ENCODE measurements at regions not wholly inside any gene's neighbourhood (a gene's known extent, or its start where the extent isn't known, plus 50 kb on each side); places are given as distances from the start of the nearest gene placed in this dataset.

DNA sequence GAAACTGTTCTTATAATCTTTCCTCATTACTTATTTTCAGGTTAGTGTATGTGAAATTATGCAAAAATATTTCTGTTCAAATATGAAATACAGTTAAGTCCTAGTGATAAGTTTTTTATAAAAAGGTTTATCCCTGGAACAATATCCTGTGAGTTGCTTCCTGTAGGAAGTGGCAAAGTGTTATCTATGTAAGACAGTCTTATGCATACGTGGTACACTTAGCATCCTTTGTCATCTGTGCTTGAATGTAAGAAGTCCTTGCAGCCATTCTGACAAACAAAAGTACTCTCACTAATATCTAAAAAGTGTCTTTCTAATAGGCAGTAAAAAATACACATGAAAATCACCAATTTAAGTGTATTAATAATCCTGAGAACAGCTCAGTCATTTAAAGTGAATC lies 372.5 kb upstream of the BCHE start:
- intact Hi-C loops (cut with micrococcal nuclease) = no loop called here
- no peak overlapping the region for H3K27ac ChIP-seq (ENCODE audit: extremely low read depth, low read depth, low read length)
- WGBS (ENCODE audit: insufficient coverage, low coverage, missing lambda C conversion rate) = 0% methylated on average over 1 of the region's 1 CpG
- no peaks in the 10 kb centered on the region for H3K36me3 ChIP-seq (ENCODE audit: control insufficient read depth, insufficient read depth, low read length)
- H3K79me2 ChIP-seq (ENCODE audit: control insufficient read depth, insufficient read depth, low read length) = no peaks in the 10 kb centered on the region
- H3K9me1 ChIP-seq (ENCODE audit: control insufficient read depth, insufficient read depth, low read length) = no peaks in the 10 kb centered on the region
- H3K4me3 ChIP-seq = no peak overlapping the region
- no peaks in the 10 kb centered on the region for H3K4me1 ChIP-seq (replicated peaks in 1 of 2; ENCODE audit: control insufficient read depth in 2 of 2, insufficient read depth in 2 of 2, low read length in 2 of 2)
- BruUV-seq (replicated peaks) = no TSS peak
- POLR2A ChIA-PET = no interaction called here
- H4K20me1 ChIP-seq (replicated peaks; ENCODE audit: control insufficient read depth, insufficient read depth, low read length) = no peaks in the 10 kb centered on the region
- H2AFZ ChIP-seq (ENCODE audit: low read depth, low read length) = no peak overlapping the region
- CTCF ChIA-PET (ENCODE audit: low intra/inter-chr PET ratio) = no interaction called here
- H3K4me2 ChIP-seq (ENCODE audit: insufficient read depth, low read length) = no peak overlapping the region
- ATAC-seq = no peak
- no peak for FAIRE-seq
- no peak for DNase-seq (ENCODE audit: extremely low read depth in 1 of 4, low spot score in 3 of 4)
- no peak overlapping the region for H3K9ac ChIP-seq (ENCODE audit: insufficient read depth in 1 of 2, low read depth in 2 of 2, low read length in 2 of 2)
- H3K9me3 ChIP-seq (replicated peaks; ENCODE audit: control insufficient read depth, insufficient read depth, low read depth, low read length) = 0 out of 2 replicates have a peak, but pooled peaks cover 3% of the 10 kb centered on the region
- no peaks in the 10 kb centered on the region for H3K27me3 ChIP-seq (ENCODE audit: control insufficient read depth in 2 of 2, insufficient read depth in 2 of 2, low read length in 2 of 2)
- in situ Hi-C loops (cut with MboI) = no loop called here
- TF ChIP-seq, protein P1, sequence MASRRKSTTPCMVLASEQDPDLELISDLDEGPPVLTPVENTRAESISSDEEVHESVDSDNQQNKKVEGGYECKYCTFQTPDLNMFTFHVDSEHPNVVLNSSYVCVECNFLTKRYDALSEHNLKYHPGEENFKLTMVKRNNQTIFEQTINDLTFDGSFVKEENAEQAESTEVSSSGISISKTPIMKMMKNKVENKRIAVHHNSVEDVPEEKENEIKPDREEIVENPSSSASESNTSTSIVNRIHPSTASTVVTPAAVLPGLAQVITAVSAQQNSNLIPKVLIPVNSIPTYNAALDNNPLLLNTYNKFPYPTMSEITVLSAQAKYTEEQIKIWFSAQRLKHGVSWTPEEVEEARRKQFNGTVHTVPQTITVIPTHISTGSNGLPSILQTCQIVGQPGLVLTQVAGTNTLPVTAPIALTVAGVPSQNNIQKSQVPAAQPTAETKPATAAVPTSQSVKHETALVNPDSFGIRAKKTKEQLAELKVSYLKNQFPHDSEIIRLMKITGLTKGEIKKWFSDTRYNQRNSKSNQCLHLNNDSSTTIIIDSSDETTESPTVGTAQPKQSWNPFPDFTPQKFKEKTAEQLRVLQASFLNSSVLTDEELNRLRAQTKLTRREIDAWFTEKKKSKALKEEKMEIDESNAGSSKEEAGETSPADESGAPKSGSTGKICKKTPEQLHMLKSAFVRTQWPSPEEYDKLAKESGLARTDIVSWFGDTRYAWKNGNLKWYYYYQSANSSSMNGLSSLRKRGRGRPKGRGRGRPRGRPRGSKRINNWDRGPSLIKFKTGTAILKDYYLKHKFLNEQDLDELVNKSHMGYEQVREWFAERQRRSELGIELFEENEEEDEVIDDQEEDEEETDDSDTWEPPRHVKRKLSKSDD (conservative IDR thresholded peaks at IDR 0.05; ENCODE audit: low read length) = no peak
- TF ChIP-seq ZBTB8A (IDR thresholded peaks at IDR 0.05; ENCODE audit: partially characterized antibody) (no peak), ZNF511 (CRISPR knock-in tag; IDR thresholded peaks at IDR 0.05) (no peak), GABPA (tag; conservative IDR thresholded peaks at IDR 0.05; ENCODE audit: low read depth) (no peak), SNAPC5 (CRISPR knock-in tag; IDR thresholded peaks at IDR 0.05) (no peak), TCF7 (IDR thresholded peaks at IDR 0.05; ENCODE audit: borderline replicate concordance) (no peak), MCM5 (IDR thresholded peaks at IDR 0.05; ENCODE audit: low read depth) (no peak), ZNF436 (CRISPR knock-in tag; IDR thresholded peaks at IDR 0.05) (no peak), TFAM (CRISPR knock-in tag; conservative IDR thresholded peaks at IDR 0.05) (no peak), SRSF1 (IDR thresholded peaks at IDR 0.05; ENCODE audit: low read depth, low read length) (no peak), FOXA1 (IDR thresholded peaks at IDR 0.05; ENCODE audit: borderline replicate concordance) (no peak), MEIS2 (IDR thresholded peaks at IDR 0.05; ENCODE audit: partially characterized antibody) (no peak), SAFB2 (IDR thresholded peaks at IDR 0.05; ENCODE audit: borderline replicate concordance, low read depth, low read length, severe bottlenecking) (no peak), ZNF134 (CRISPR knock-in tag; conservative IDR thresholded peaks at IDR 0.05) (no peak), ZNF778 (CRISPR knock-in tag; IDR thresholded peaks at IDR 0.05) (no peak), ZNF263 (CRISPR knock-in tag; IDR thresholded peaks at IDR 0.05; ENCODE audit: borderline replicate concordance) (no peak), ZNF41 (CRISPR knock-in tag; conservative IDR thresholded peaks at IDR 0.05) (no peak), KAT8 (IDR thresholded peaks at IDR 0.05; ENCODE audit: low read depth) (no peak)
- TF ChIP-seq, protein P2, sequence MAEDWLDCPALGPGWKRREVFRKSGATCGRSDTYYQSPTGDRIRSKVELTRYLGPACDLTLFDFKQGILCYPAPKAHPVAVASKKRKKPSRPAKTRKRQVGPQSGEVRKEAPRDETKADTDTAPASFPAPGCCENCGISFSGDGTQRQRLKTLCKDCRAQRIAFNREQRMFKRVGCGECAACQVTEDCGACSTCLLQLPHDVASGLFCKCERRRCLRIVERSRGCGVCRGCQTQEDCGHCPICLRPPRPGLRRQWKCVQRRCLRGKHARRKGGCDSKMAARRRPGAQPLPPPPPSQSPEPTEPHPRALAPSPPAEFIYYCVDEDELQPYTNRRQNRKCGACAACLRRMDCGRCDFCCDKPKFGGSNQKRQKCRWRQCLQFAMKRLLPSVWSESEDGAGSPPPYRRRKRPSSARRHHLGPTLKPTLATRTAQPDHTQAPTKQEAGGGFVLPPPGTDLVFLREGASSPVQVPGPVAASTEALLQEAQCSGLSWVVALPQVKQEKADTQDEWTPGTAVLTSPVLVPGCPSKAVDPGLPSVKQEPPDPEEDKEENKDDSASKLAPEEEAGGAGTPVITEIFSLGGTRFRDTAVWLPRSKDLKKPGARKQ (CRISPR knock-in tag; IDR thresholded peaks at IDR 0.05) = no peak
- TF ChIP-seq, protein P3, sequence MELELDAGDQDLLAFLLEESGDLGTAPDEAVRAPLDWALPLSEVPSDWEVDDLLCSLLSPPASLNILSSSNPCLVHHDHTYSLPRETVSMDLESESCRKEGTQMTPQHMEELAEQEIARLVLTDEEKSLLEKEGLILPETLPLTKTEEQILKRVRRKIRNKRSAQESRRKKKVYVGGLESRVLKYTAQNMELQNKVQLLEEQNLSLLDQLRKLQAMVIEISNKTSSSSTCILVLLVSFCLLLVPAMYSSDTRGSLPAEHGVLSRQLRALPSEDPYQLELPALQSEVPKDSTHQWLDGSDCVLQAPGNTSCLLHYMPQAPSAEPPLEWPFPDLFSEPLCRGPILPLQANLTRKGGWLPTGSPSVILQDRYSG (tag; conservative IDR thresholded peaks at IDR 0.05; ENCODE audit: low read depth) = no peak

All from K562 (cell line).